GM12872 (cell line): ENCODE measurements at regions not wholly inside any gene's neighbourhood (a gene's known extent, or its start where the extent isn't known, plus 50 kb on each side); places are given as distances from the start of the nearest gene placed in this dataset.

Experiments
- TF ChIP-seq, protein P1 (sequence below): IDR thresholded peaks from 3 replicates; pipeline ENCODE4 v1.5.1; 2011; ENCODE audit warnings: low read depth, mild to moderate bottlenecking, low read length, moderate library complexity; ENCODE audit not compliant: insufficient read depth

GRCh38 chr9:117622347-117622746 is 81.9 kb upstream of the TLR4 start:
- TF ChIP-seq, protein P1, sequence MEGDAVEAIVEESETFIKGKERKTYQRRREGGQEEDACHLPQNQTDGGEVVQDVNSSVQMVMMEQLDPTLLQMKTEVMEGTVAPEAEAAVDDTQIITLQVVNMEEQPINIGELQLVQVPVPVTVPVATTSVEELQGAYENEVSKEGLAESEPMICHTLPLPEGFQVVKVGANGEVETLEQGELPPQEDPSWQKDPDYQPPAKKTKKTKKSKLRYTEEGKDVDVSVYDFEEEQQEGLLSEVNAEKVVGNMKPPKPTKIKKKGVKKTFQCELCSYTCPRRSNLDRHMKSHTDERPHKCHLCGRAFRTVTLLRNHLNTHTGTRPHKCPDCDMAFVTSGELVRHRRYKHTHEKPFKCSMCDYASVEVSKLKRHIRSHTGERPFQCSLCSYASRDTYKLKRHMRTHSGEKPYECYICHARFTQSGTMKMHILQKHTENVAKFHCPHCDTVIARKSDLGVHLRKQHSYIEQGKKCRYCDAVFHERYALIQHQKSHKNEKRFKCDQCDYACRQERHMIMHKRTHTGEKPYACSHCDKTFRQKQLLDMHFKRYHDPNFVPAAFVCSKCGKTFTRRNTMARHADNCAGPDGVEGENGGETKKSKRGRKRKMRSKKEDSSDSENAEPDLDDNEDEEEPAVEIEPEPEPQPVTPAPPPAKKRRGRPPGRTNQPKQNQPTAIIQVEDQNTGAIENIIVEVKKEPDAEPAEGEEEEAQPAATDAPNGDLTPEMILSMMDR: 0 out of 3 replicates have a peak, but pooled peaks have one; percentile 20

- TF ChIP-seq, protein P1: no peak
Observed at GRCh38 chr9:117616431-117616831, 87.8 kb upstream of the TLR4 start.

DNA sequence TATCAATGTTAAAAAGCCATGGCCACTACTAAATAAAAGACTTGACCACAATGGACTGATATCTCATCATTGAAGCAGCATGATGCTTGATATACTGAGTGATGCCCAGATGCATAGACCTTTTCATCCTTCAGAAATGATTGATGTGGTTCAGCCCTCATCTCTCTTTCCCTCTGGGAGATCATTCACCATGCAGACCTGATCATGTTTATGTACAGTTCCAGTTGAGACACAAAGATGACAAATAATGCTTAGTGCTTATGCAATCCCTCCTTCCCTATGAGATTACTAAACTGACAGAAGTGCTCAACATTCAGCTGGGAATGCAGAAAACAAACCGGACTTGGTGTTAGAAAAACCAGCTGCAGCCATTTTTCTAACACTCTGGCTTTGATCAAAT is 91.9 kb upstream of the TLR4 start:
- TF ChIP-seq, protein P1: no peak

DNA sequence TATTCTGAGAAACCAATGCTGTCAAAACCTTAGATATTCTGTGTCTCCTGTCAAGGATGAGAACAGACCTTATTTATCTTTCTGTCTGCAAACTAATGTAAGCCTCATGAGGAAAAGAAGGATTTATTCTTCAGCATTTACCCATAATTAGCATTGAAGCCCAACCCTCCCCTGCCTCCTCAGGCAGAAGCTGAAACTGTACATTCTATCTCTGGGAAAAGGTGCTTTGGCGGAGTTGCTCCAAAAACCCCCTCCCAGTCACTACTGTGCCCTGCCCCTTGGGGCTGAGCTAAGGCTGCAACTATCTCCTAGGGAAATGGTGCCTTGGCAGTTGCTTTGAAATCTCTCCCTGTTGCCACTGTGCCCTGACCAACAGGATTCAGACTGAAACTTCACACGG is 106.2 kb upstream of the TLR4 start:
- TF ChIP-seq, protein P1: no peak

DNA sequence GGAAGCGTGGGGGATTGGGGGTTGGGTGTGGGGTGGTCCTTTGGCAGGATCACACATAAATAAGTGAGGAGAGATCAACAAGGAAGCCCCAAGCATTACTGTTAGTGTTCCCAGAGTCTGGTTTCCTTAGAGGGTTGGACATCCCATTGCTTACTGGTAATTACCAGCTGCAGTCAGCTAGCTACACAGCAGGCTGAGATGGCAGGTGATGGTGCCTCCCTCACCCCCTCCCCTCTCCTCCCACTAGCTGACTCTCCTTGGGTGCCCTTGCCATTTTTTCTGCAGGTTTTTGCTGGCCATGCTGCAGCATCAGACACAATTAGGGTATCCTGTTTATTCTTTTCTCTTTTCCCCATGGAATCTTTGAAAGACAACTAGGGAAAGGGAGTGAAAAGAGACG is 107.5 kb upstream of the TLR4 start:
- TF ChIP-seq, protein P1: no peak

GRCh38 chr9:117595650-117596049 is 108.6 kb upstream of the TLR4 start:
- TF ChIP-seq, protein P1: no peak

DNA sequence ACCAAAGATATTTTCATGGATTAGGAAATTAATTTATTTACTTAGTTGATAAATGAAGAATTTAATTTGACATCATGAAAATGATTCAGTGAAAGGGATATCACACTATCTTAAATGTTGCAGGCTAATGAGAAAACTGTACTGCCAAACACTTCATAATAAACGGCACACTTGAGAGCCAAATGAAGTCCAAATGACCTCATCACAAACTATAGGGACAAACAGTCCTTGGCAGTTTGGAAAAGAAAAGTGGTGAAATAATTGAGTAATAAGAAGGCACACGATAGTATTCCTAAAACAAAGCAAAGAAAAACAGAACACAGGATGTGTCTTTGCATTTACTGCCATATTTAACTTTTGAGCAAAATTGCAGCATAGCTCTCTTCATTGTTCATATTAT is 116.9 kb upstream of the TLR4 start:
- TF ChIP-seq, protein P1: no peak

GRCh38 chr9:117574099-117574498 is 130.1 kb upstream of the TLR4 start:
- TF ChIP-seq, protein P1: no peak
